Caco-2 (cell line): ENCODE measurements at regions not wholly inside any gene's neighbourhood (a gene's known extent, or its start where the extent isn't known, plus 50 kb on each side); places are given as distances from the start of the nearest gene placed in this dataset.

Experiments used
- BruUV-seq: library from RNA; stranded (reverse); fragments of 400-500 nt; replicated peaks from 2 replicates; lab custom pipeline; 2021; lab: Mats Ljungman, UMichigan
- CTCF ChIA-PET: fragments of 300-600 bp; sonication (Branson Sonifier 250); formaldehyde crosslinking; loops from one replicate; lab custom pipeline; 2022; ENCODE audit warnings: antibody characterized with exemption; lab: Charles Lee
- POLR2A ChIA-PET: fragments of 300-600 bp; sonication (Branson Sonifier 250); formaldehyde crosslinking; loops from one replicate; lab custom pipeline; 2022; ENCODE audit warnings: antibody characterized with exemption; lab: Charles Lee
- DNase-seq, 2 experiments: peaks; one replicate each; pipeline versions ENCODE4 v3.0.0 to v3.0.0-alpha.2; 2020 to 2022
- H3K27me3 ChIP-seq: replicated peaks from 2 replicates; pipeline ENCODE4 v1.6.0; 2011; ENCODE audit warnings: low read length; ENCODE audit not compliant: control insufficient read depth, insufficient read depth
- H3K36me3 ChIP-seq: 2 replicates; pipeline ENCODE4 v1.5.1; 2011; ENCODE audit warnings: low read length; ENCODE audit not compliant: control insufficient read depth, insufficient read depth
- H3K4me1 ChIP-seq: fragments of 250-450 bp; sonication (Bioruptor Pico); 2 replicates; pipeline ENCODE4 v1.5.1; 2020; ENCODE audit warnings: mild to moderate bottlenecking
- H3K4me3 ChIP-seq: 2 replicates; pipeline ENCODE4 v1.5.1; 2011; ENCODE audit warnings: low read depth, mild to moderate bottlenecking, control low read depth, low read length
- H3K9me3 ChIP-seq: fragments of 250-450 bp; sonication (Bioruptor Pico); 2 replicates; pipeline ENCODE4 v1.5.1; 2020; ENCODE audit warnings: mild to moderate bottlenecking, moderate library complexity
- H3K27ac Mint-ChIP-seq: one replicate; pipeline ENCODE4 v1.8.0; 2022; ENCODE audit warnings: mixed read lengths; ENCODE audit not compliant: unreplicated experiment
- H3K27me3 Mint-ChIP-seq: one replicate; pipeline ENCODE4 v1.8.0; 2022; ENCODE audit warnings: mixed read lengths; ENCODE audit not compliant: insufficient read depth, unreplicated experiment
- H3K36me3 Mint-ChIP-seq: one replicate; pipeline ENCODE4 v1.8.0; 2022; ENCODE audit warnings: mild to moderate bottlenecking, mixed read lengths; ENCODE audit not compliant: insufficient read depth, unreplicated experiment
- H3K4me1 Mint-ChIP-seq: one replicate; pipeline ENCODE4 v1.8.0; 2022; ENCODE audit warnings: low read depth, mixed read lengths; ENCODE audit not compliant: unreplicated experiment
- H3K4me3 Mint-ChIP-seq: one replicate; pipeline ENCODE4 v1.8.0; 2022; ENCODE audit warnings: mild to moderate bottlenecking, moderate library complexity, mixed read lengths; ENCODE audit not compliant: unreplicated experiment
- H3K9me3 Mint-ChIP-seq: one replicate; pipeline ENCODE4 v1.8.0; 2022; ENCODE audit warnings: mixed read lengths; ENCODE audit not compliant: unreplicated experiment
- intact Hi-C: fragments of 100-400 bp; cut with micrococcal nuclease; formaldehyde crosslinking; loops from one replicate; pipeline ENCODE4 v1.10.0; 2022; ENCODE audit not compliant: unreplicated experiment
- TF ChIP-seq, protein P1 (sequence below), 2 experiments: fragments of 200-600 bp in 1 of 2; IDR thresholded peaks; 1 replicate in 1 of 2; 2 replicates in 1 of 2; pipeline versions ENCODE4 v1.5.1 to v1.8.0; 2011 to 2022; ENCODE audit warnings: antibody characterized with exemption in 1 of 2, control low read depth in 1 of 2, inconsistent platforms in 1 of 2, low read depth in 1 of 2, low read length in 1 of 2, mild to moderate bottlenecking in 1 of 2, moderate library complexity in 1 of 2; ENCODE audit not compliant: insufficient read depth in 1 of 2, severe bottlenecking in 1 of 2, unreplicated experiment in 1 of 2

DNA sequence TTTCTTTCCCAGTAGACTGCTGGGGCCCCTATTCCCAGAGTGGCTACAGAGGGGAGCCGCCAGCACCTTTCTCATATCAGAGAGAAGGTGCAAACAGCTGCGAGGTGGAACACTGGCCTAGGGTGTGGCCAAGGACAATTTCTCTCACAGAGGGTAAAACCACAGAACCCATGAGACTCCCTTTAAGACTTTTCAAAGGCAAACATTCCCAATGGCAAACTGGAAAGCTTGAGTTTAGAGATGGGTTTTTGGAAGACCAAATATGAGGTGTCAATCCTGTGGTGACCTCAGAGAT, 335.1 kb upstream of the PIK3R1 start:
- Mint-ChIP-seq H3K36me3 (peaks cover 15% of the 10 kb centered on the region), H3K27ac (peak overlapping the region; percentile 91), H3K4me1 (peaks cover 40% of the 10 kb centered on the region), H3K9me3 (peaks cover 46% of the 10 kb centered on the region), H3K4me3 (peak overlapping the region; percentile 34), H3K27me3 (no peaks in the 10 kb centered on the region)
- no peak overlapping the region for H3K4me3 ChIP-seq
- peak; percentile 55 to 84 for DNase-seq
- ChIA-PET POLR2A (no interaction called here), CTCF (no interaction called here)
- H3K4me1 ChIP-seq = peaks cover 46% of the 10 kb centered on the region
- H3K36me3 ChIP-seq = no peaks in the 10 kb centered on the region
- intact Hi-C loops = no loop called here
- BruUV-seq = no TSS peak
- no peaks in the 10 kb centered on the region; the same call in 1 of the 2 replicates for H3K9me3 ChIP-seq
- no peaks in the 10 kb centered on the region for H3K27me3 ChIP-seq
- TF ChIP-seq, protein P1, sequence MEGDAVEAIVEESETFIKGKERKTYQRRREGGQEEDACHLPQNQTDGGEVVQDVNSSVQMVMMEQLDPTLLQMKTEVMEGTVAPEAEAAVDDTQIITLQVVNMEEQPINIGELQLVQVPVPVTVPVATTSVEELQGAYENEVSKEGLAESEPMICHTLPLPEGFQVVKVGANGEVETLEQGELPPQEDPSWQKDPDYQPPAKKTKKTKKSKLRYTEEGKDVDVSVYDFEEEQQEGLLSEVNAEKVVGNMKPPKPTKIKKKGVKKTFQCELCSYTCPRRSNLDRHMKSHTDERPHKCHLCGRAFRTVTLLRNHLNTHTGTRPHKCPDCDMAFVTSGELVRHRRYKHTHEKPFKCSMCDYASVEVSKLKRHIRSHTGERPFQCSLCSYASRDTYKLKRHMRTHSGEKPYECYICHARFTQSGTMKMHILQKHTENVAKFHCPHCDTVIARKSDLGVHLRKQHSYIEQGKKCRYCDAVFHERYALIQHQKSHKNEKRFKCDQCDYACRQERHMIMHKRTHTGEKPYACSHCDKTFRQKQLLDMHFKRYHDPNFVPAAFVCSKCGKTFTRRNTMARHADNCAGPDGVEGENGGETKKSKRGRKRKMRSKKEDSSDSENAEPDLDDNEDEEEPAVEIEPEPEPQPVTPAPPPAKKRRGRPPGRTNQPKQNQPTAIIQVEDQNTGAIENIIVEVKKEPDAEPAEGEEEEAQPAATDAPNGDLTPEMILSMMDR (IDR thresholded peaks at IDR 0.05; ENCODE audit: insufficient read depth in 1 of 2, low read depth in 1 of 2, low read length in 1 of 2, severe bottlenecking in 1 of 2, unreplicated experiment in 1 of 2) = no peak

DNA sequence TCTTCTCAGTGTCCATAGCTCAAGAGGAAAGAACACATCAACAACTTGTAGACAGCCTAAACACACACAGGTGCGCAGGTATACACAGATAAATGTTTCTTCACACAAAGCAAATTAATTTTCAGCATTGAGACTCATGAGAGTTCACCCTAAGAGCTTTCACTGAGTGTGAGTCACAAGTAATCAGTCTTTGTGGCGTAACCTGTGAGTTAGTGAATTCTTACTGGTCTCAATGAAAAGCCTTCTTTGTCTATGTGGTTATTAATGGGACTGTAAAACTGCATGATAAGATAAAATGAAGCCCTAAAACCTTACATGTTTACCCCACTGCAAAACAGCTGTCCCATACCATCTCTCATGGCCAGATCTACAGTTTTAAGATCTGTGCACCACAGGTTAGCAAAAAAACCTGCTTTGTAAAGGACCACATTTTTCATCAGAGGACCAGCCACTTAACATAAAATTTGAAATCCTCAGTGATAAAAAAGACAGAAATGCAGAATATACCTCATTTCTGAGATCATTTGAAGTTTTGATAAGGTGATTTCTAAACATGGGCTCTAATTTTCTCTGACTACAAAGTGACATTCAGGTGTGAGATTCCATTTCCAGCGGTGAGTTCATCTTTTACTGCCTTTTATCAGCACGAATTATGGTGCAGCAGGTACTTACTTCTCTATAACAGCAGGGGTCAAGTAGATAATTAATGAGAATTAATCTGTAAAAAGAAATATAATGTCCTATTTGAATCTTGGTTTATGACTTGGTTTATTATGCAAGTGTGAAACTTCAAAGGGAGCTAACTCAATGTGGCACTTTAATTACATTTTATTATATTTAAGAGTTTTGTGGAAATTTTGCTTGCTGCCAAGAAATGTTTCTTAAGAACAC, 335.7 kb upstream of the PIK3R1 start:
- peak; percentile 56 to 65 for DNase-seq
- Histone ChIP-seq H3K4me3 (no peak overlapping the region), H3K36me3 (no peaks in the 10 kb centered on the region), H3K4me1 (peaks cover 46% of the 10 kb centered on the region), H3K9me3 (no peaks in the 10 kb centered on the region; the same call in 1 of the 2 replicates), H3K27me3 (no peaks in the 10 kb centered on the region)
- Mint-ChIP-seq H3K4me1 (peaks cover 40% of the 10 kb centered on the region), H3K9me3 (peaks cover 46% of the 10 kb centered on the region), H3K36me3 (peaks cover 15% of the 10 kb centered on the region), H3K4me3 (peak overlapping the region; percentile 33), H3K27me3 (no peaks in the 10 kb centered on the region), H3K27ac (peak overlapping the region; percentile 91)
- BruUV-seq = no TSS peak
- intact Hi-C loops = loop anchor here (1.0 to 10.0 kb wide), 3 partner anchors 110 to 385 kb away; no protein-coding TSS in a partner anchor
- CTCF ChIA-PET = no interaction called here
- TF ChIP-seq, protein P1 (IDR thresholded peaks at IDR 0.05; ENCODE audit: insufficient read depth in 1 of 2, low read depth in 1 of 2, low read length in 1 of 2, severe bottlenecking in 1 of 2, unreplicated experiment in 1 of 2) = no peak
- POLR2A ChIA-PET = no interaction called here

DNA sequence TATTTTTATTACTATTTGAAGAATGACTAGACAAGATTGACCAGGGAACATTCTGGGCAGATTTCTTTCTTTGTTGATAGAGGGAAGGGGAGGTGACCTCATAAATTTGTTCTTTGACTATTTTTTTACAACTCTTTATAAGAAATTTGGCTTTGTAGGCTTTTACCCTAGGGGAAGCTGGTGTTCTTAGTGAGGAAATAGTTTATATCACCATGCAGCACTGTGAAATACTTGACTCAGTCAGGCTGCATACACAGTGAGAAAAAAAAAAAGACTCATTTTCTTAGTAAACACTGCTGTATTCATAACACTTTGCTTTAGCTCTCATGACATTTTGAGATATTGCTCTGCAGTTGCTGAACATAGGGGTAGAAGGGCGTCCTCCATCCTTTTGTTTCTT, 336.6 kb upstream of the PIK3R1 start:
- intact Hi-C loops = loop anchor here (1.0 to 10.0 kb wide), 3 partner anchors 109 to 384 kb away; no protein-coding TSS in a partner anchor
- ChIA-PET POLR2A (no interaction called here), CTCF (no interaction called here)
- Mint-ChIP-seq H3K27me3 (no peaks in the 10 kb centered on the region), H3K4me3 (no peak overlapping the region), H3K27ac (peak overlapping the region; percentile 91), H3K9me3 (peaks cover 46% of the 10 kb centered on the region), H3K36me3 (peaks cover 15% of the 10 kb centered on the region), H3K4me1 (peaks cover 40% of the 10 kb centered on the region)
- BruUV-seq = no TSS peak
- no peak overlapping the region for H3K4me3 ChIP-seq
- DNase-seq = no peak
- no peaks in the 10 kb centered on the region for H3K27me3 ChIP-seq
- no peaks in the 10 kb centered on the region for H3K36me3 ChIP-seq
- H3K4me1 ChIP-seq = peaks cover 46% of the 10 kb centered on the region
- TF ChIP-seq, protein P1 (IDR thresholded peaks at IDR 0.05; ENCODE audit: insufficient read depth in 1 of 2, low read depth in 1 of 2, low read length in 1 of 2, severe bottlenecking in 1 of 2, unreplicated experiment in 1 of 2) = no peak
- no peaks in the 10 kb centered on the region; the same call in 1 of the 2 replicates for H3K9me3 ChIP-seq
